ENCODE measurements at regions not wholly inside any gene's neighbourhood (a gene's known extent, or its start where the extent isn't known, plus 50 kb on each side); places are given as distances from the start of the nearest gene placed in this dataset.
"Not testable (repeated sequence)": the region's sequence is repeated elsewhere in the genome, so short reads cannot be mapped to it uniquely, and the experiment has no call there.

DNA sequence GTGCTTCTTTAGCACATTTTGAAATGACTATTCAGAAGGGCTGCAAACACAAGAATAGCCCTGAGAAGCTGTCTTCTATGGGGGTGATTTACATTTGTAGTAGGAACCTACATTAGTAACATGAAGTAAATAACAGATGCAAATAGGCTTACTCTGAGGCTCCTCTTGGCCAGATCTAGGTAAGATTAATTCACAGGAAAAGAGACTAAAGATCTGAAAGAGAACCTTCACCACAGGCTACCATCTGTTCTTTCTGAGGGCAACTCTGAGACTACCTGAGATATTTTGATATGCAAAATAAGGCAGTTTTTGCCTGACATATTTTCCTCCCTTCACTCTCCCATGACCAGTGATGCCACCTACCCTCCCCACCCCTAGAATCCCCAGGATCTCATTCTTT, 1267.8 kb downstream of the PLA2G4A start:
- no peak for DNase-seq

GRCh38 chr1:188117436-188117835, 1288.7 kb downstream of the PLA2G4A start:
- no peak for DNase-seq

- DNase-seq: peak; percentile 80
Observed at GRCh38 chr1:188122646-188123045, 1293.9 kb downstream of the PLA2G4A start.

DNA sequence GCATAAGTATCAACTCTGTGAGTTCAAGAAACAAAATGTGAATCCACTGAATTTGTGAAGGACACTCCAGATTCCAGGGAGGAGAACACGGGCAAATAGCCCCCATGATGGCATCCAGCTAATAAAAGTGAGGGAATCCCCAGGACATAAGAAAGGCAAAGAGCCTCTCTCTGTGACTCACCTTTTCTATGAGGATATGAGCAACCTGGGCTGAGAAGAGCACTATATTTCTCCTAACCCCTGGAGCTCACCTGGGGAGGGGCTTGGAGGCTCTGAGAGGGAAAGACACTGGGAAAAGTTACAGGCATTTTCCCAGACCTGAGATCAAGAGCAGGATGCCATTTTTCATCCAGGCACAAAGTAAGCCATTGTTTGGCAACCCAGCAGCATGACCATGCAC, 1298.8 kb downstream of the PLA2G4A start:
- no peak for DNase-seq

DNA sequence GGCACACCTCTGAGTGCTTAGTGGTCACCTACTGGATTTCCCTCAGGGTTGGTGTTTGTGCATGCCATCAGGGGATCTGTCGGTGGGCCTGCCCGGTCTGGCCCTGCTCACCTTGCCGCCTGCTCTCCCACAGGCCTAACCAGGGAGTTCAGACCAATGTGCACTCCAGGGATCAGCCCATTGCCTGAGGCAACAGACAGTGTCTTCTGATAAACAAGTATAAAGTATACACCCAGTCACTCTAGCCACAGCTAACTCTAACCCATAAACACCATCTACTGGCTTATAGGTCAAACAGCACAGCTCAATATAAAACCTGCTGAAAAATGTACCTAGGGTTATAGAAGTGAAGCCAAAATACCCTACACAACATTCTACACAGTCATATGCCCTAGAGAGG, 1300.0 kb downstream of the PLA2G4A start:
- peak; percentile 72 for DNase-seq

- DNase-seq: no peak
Observed at GRCh38 chr1:188129856-188130838, 1301.4 kb downstream of the PLA2G4A start.

DNA sequence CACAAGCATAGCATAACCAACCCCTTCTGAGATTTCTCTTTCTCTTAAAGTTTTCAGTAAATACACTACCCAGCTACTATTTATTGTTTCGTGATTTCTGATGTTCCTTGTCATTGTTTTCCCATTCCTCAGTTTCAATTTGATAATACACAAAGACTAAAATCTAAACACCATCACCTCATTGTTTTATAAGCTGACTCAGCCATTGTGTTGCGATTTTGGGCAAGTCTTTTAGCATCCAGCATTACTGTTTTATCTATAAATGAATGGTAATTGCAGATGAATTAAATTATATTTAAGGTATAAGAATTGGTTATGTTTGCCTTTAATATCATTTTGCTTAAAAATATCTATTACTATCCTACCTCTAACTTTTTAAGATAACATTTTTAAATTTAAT, 1308.5 kb downstream of the PLA2G4A start:
- DNase-seq: no peak

GRCh38 chr1:188140958-188141357, 1312.2 kb downstream of the PLA2G4A start:
- peak; percentile 79 for DNase-seq

GRCh38 chr1:188154196-188154595, 1325.4 kb downstream of the PLA2G4A start:
- DNase-seq: no peak

DNA sequence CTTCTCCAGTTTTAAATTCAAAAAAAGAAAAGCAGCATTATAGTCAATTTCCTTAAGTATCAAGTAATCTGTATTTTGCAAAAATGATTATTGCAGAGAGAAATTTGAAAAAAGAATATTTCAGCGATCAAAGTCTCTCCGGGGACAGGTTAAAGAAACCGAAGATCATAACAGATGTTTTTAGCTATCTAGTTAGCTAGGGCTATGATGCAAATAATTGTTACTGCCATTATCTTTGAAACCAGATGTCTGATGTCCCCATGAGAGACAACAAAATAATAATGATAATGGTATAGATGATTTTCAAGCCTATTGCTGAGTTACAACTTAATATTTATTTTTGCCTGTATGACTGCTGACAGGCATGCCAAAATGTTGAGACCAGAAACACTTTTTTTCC, 1326.0 kb downstream of the PLA2G4A start:
- no peak for DNase-seq

GRCh38 chr1:188155261-188155660, 1326.5 kb downstream of the PLA2G4A start:
- peak; percentile 24 for DNase-seq

DNA sequence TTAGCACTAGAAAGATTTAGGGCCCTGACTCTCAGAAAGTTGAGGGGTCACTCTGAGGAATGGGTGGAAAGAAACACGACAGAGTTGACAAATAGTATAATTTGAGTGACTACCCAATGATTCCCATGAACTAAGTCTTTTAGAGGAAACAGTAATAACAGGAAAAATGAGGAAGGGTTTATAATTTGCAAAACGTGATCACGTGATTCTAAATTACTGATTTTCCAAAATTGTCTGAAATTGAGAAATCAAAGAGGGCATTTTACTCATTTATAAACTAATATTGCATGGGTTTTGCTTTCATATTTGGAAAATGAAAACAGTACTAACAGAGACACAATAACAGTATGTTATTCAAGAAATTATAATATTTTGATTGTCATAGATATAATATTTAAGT, 1335.7 kb downstream of the PLA2G4A start:
- no peak for DNase-seq

DNA sequence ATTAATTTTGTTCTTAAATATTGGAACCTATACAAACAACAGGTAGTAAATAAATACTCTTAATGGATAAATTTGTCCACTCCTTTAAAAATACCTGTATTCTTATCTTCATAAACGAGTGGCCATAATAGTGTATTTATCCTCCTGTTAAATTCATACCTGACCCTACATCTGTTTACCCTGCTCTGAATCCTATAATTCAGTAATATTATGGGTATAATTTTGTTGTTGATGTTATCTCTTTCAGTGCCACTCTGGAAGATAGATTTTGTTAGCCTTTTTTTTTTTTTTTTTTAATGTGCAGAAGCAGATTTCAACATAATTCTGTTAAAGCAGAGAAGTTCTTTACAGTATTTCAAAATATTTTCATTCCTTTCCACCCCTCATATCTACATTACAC, 1337.9 kb downstream of the PLA2G4A start:
- peak; percentile 37 for DNase-seq

DNA sequence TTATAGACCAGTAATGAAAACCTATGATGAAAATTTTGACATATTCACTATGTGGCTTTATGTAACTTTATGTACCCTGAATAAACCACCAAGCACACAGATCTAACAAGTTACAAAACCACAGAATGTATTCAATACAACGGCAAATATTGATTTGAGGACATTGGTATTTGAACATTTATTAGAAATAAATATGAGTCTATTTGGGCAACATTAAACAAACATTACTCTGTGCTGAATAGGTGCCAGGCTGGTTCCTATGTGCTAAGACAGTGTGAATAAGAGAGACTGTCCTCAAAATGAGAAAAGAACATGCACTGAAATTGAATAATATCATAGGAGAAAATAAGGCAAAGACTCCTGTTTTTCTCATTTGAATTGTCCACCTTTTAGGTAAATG, 1341.2 kb downstream of the PLA2G4A start:
- peak; percentile 71 for DNase-seq

- DNase-seq: peak; percentile 98
Observed at GRCh38 chr1:188170411-188170810, 1341.7 kb downstream of the PLA2G4A start.

DNA sequence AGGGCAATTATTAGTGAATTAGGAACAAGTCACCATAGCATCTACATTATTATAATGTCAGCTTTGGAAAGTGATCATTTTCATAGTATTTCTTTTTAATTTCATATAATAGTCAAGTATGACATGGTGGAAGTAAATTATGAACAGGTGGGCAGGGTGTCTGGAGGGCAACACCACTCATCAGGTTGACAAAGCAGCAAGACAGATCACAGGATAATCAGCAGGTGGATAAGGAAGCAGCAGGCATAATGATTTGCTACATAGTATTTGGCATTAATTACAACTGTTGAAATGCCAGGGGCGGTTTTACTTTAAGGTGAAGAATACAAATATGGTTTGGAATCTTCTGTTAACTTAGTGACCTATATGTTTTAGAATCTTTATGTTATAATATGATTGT, 1342.2 kb downstream of the PLA2G4A start:
- peak; percentile 97 for DNase-seq

- not testable (repeated sequence) for DNase-seq
Observed at GRCh38 chr1:188182063-188182462, 1353.3 kb downstream of the PLA2G4A start.

DNA sequence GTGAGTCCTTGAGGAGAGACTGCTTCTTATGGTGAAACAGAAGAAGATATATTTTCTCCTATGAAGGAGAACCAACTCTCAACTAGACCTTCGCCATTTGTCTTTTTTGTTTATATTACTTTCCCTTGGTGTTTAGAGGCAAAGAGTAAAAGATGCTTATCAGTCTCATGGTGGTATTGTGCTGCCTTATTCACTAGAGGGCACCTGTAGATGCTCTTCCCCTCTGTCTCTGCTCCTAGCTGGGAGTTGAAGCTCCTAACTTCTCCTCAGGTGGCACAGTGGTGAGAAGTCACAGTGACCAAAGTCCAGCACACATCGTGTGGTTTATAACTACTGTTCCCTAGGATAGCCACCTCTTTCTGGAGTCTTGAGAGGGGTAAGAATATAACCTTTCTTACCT, 1359.6 kb downstream of the PLA2G4A start:
- peak; percentile 15 for DNase-seq

GRCh38 chr1:188194916-188195315, 1366.2 kb downstream of the PLA2G4A start:
- DNase-seq: no peak

DNA sequence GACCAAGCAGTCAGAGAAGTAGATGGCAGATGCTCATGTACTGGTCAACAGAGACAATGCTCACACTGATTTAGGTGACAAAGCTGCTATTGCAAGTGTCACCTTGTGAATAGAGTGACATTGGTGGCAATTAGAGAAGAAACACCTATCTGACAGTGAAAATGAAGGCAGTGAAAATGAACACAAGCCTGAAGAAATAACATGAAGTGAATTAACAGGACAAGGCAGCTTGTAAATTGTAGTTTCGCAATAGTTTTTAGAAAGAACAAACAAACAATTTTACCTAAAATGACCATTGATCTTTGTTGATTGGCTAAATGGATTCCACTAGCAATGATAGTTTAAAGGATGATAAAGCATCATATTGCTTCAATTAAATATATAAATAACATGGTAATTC, 1389.5 kb downstream of the PLA2G4A start:
- DNase-seq: no peak

DNA sequence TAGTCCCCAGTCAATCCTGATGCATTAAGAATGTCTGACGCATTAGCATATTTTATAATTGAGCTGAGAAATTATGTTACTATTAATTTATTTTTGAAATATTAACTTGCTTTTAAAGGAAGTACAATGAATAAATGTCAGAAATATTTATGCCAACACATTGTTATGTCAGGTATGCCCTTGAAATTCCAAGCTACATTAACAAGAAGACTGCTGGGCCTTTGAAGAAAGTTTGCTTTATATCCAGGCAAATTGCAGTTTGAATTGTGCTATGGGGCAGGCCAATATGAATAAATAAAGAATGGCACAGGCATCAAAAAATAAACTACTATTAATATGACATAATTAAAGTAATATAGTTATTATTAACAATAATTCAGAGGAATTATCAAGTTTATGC, 1391.3 kb downstream of the PLA2G4A start:
- no peak for DNase-seq

DNA sequence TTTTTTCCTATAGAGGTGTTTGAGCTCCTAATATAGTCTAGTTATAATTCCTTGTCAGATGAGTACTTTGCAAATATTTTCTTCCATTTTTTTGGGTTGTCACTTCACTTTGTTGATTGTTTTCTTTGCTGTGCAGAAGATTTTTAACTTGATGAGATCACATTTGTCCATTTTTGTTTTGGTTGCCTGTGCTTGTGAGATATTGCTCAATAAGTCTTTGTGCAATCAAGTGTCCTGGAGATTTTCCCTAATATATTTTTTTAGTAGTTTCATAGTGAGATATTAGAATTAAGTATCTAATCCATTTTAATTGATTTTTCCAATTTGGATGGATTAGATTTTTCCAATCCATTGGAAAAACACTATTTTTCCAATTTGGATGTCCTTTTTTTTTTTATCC, 1395.5 kb downstream of the PLA2G4A start:
- no peak for DNase-seq

GRCh38 chr1:188225975-188226374, 1397.2 kb downstream of the PLA2G4A start:
- no peak for DNase-seq

DNA sequence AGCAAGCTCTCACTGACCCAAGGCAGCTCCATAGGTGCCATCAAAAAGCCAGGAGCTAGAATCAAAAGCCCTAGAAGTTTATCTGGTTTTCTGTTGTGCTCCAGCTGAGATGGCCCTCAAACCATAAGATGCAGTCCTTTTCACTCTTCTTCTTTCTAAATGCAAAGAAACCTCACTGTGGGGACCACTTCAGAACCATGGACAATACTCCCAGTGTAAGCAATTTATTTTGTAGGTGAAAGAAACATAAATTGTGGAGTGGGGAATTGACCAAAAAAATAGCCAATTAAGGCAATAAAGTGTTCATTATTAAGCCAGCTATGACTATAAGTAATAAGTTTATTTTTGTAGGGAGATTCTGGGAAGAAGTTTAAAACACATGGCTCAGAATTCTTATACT, 1399.9 kb downstream of the PLA2G4A start:
- DNase-seq: no peak

All from NCI-H69 (cell line).